K562 (cell line): ENCODE measurements at regions not wholly inside any gene's neighbourhood (a gene's known extent, or its start where the extent isn't known, plus 50 kb on each side); places are given as distances from the start of the nearest gene placed in this dataset.

ENCODE experiments used
- ATAC-seq: fragments of 200-7000 bp; cut with Tn5 transposase; 3 replicates; pipeline ENCODE4 v1.9.1; 2020; ENCODE audit warnings: moderate library complexity
- BruUV-seq: library from RNA; stranded (reverse); fragments of 400-500 nt; replicated peaks from 2 replicates; lab custom pipeline; 2021; lab: Mats Ljungman, UMichigan
- CTCF ChIA-PET: fragments of 300-600 bp; formaldehyde crosslinking; extraction: SDS; loops from one replicate; lab custom pipeline; 2021; ENCODE audit warnings: low intra/inter-chr PET ratio; lab: Yijun Ruan, JAX
- POLR2A ChIA-PET: fragments of 300-600, 350-650 bp; sonication (Branson Sonifier 250); formaldehyde crosslinking; extraction: SDS; loops from one replicate; lab custom pipeline; 2021; ENCODE audit warnings: antibody characterized with exemption, inconsistent platforms; lab: Yijun Ruan, JAX
- DNase-seq, 4 experiments: peaks; one replicate each; pipeline versions ENCODE4 v3.0.0 to v3.0.0-alpha.2; 2011 to 2018; ENCODE audit warnings: low spot score in 3 of 4, mixed read lengths in 3 of 4; ENCODE audit errors: extremely low read depth in 1 of 4
- FAIRE-seq: peaks from 2 replicates; lab custom pipeline; 2011; peaks lifted over from hg19 to GRCh38; lab: Jason Lieb, UNC
- H2AFZ ChIP-seq: 2 replicates; pipeline ENCODE4 v1.6.0; 2011; ENCODE audit warnings: low read depth, low read length, control low read depth, inconsistent platforms
- H3K27ac ChIP-seq: fragments of 200-600 bp; 3 replicates; pipeline ENCODE4 v1.8.0; 2011; ENCODE audit warnings: low read depth, mild to moderate bottlenecking, control low read depth, inconsistent platforms, low read length, moderate library complexity, mixed read lengths; ENCODE audit errors: extremely low read depth
- H3K27me3 ChIP-seq, 2 experiments: fragments of 300-600 bp in 1 of 2; 2 replicates in 1 of 2; 3 replicates in 1 of 2; pipeline versions ENCODE4 v1.6.0 to v1.8.0; 2011; ENCODE audit warnings: inconsistent platforms in 2 of 2, low read length in 2 of 2, mild to moderate bottlenecking in 1 of 2, mixed read lengths in 1 of 2, moderate library complexity in 1 of 2; ENCODE audit not compliant: control insufficient read depth in 2 of 2, insufficient read depth in 2 of 2
- H3K36me3 ChIP-seq: fragments of 300-600 bp; 3 replicates; pipeline ENCODE4 v1.8.0; 2011; ENCODE audit warnings: mild to moderate bottlenecking, low read length, inconsistent platforms; ENCODE audit not compliant: control insufficient read depth, insufficient read depth
- H3K4me1 ChIP-seq, 2 experiments: fragments of 200-600 bp in 1 of 2; replicated peaks in 1 of 2; 2 replicates in 1 of 2; 3 replicates in 1 of 2; pipeline versions ENCODE4 v1.5.1 to v1.8.0; 2011; ENCODE audit warnings: inconsistent platforms in 2 of 2, low read length in 2 of 2, mild to moderate bottlenecking in 1 of 2, mixed read lengths in 1 of 2, moderate library complexity in 1 of 2; ENCODE audit not compliant: control insufficient read depth in 2 of 2, insufficient read depth in 2 of 2
- H3K4me2 ChIP-seq: 2 replicates; pipeline ENCODE4 v1.6.1; 2011; ENCODE audit warnings: low read length, control low read depth, inconsistent platforms, mixed read lengths; ENCODE audit not compliant: insufficient read depth
- H3K4me3 ChIP-seq: fragments of 200-600 bp; sonication (generic), shearing (Covaris generic); 2 replicates; pipeline ENCODE4 v1.5.1; 2016; ENCODE audit warnings: control low read depth, inconsistent platforms
- H3K79me2 ChIP-seq: fragments of 200-600 bp; 3 replicates; pipeline ENCODE4 v1.8.0; 2011; ENCODE audit warnings: low read length, inconsistent platforms; ENCODE audit not compliant: control insufficient read depth, insufficient read depth
- H3K9ac ChIP-seq, 2 experiments: 2 replicates each; pipeline versions ENCODE4 v1.6.0 to v1.6.1; 2011; ENCODE audit warnings: low read depth in 2 of 2, low read length in 2 of 2, control low read depth in 1 of 2, inconsistent platforms in 1 of 2, mild to moderate bottlenecking in 1 of 2, mixed read lengths in 1 of 2; ENCODE audit not compliant: insufficient read depth in 1 of 2
- H3K9me1 ChIP-seq: one replicate; pipeline ENCODE4 v1.6.0; 2011; ENCODE audit warnings: inconsistent platforms, mild to moderate bottlenecking, low read length, moderate library complexity; ENCODE audit not compliant: control insufficient read depth, insufficient read depth
- H3K9me3 ChIP-seq: replicated peaks from 2 replicates; pipeline ENCODE4 v1.5.1; 2011; ENCODE audit warnings: low read depth, low read length, inconsistent platforms; ENCODE audit not compliant: control insufficient read depth, insufficient read depth
- H4K20me1 ChIP-seq: replicated peaks from 2 replicates; pipeline ENCODE4 v1.6.1; 2011; ENCODE audit warnings: low read length, inconsistent platforms, mixed read lengths; ENCODE audit not compliant: control insufficient read depth, insufficient read depth
- PHF20 ChIP-seq: fragments of 450-650 bp; IDR thresholded peaks from 2 replicates; pipeline ENCODE4 v1.6.1; 2018; ENCODE audit not compliant: partially characterized antibody
- SRSF3 ChIP-seq: fragments of 200-400 bp; formaldehyde crosslinking; IDR thresholded peaks from 2 replicates; pipeline ENCODE4 v1.6.1; 2016; ENCODE audit warnings: mild to moderate bottlenecking, low read length, moderate library complexity; ENCODE audit not compliant: insufficient read depth
- ZNF436 ChIP-seq: fragments of 250-450, 450-650 bp; sonication (Bioruptor Pico); formaldehyde crosslinking; IDR thresholded peaks from 2 replicates; pipeline ENCODE4 v1.7.0; 2020; ENCODE audit warnings: mild to moderate bottlenecking
- WGBS: fragments of 100-300 bp; shearing (Covaris generic); methylation state at CpG from one replicate; pipeline ENCODE4 v1.1.6; 2016; ENCODE audit warnings: low coverage, mixed read lengths; ENCODE audit not compliant: insufficient coverage; ENCODE audit errors: missing lambda C conversion rate; 5-methylcytosine and 5-hydroxymethylcytosine counted together
- in situ Hi-C: fragments of 300-500 bp; cut with MboI; formaldehyde crosslinking; loops from 4 replicates; pipeline ENCODE4 v1.15.0; 2018; ENCODE audit warnings: inconsistent platforms, mixed read lengths
- intact Hi-C: fragments of 100-400 bp; cut with micrococcal nuclease; formaldehyde crosslinking; loops from 2 replicates; pipeline ENCODE4 v1.14.2; 2022
- TF ChIP-seq, protein P1 (sequence below): fragments of 450-650 bp; IDR thresholded peaks from 2 replicates; pipeline ENCODE4 v1.6.1; 2018; ENCODE audit not compliant: partially characterized antibody

DNA sequence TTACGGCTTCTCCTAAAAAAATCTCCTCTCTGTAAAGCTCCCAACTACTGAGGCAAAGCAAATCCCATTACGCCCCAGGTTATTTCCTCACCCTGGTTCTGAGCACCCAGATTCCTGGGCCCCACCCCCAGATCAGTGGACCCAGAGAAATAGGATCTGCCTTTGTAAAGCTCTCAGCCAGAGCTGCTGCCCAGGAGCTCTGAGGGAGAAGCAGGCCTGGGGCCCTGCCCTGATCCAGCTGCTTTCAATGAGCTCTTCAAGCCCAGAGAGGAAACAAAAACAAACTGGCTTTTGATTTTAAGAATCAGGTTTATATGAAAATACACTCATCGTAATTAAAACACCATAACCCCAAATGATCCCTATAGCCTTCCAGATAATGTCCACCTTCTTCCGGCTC, 124.5 kb downstream of the C5orf15 start:
- Histone ChIP-seq H3K4me3 (no peak overlapping the region), H3K27me3 (peaks cover 24 to 70% of the 10 kb centered on the region in 2 experiments), H4K20me1 (0 out of 2 replicates have a peak, but pooled peaks cover 3% of the 10 kb centered on the region), H3K36me3 (no peaks in the 10 kb centered on the region), H2AFZ (no peak overlapping the region), H3K4me2 (no peak overlapping the region), H3K9me1 (no peaks in the 10 kb centered on the region), H3K9me3 (no peaks in the 10 kb centered on the region), H3K27ac (no peak overlapping the region), H3K79me2 (no peaks in the 10 kb centered on the region), H3K4me1 (no peaks in the 10 kb centered on the region), H3K9ac (no peak overlapping the region)
- FAIRE-seq (no peak), ATAC-seq (no peak), DNase-seq (no peak)
- POLR2A ChIA-PET, result interaction anchor here (0.6 to 0.7 kb wide), 2 partner anchors 20 to 194 kb away, joined by 3 to 4 read pairs; no protein-coding TSS in a partner anchor
- BruUV-seq, result no TSS peak
- 1% methylated on average over 4 of the region's 4 CpGs for WGBS
- CTCF ChIA-PET, result no interaction called here
- intact Hi-C loops, result no loop called here
- TF ChIP-seq PHF20 (no peak), SRSF3 (no peak)
- in situ Hi-C loops, result no loop called here

DNA sequence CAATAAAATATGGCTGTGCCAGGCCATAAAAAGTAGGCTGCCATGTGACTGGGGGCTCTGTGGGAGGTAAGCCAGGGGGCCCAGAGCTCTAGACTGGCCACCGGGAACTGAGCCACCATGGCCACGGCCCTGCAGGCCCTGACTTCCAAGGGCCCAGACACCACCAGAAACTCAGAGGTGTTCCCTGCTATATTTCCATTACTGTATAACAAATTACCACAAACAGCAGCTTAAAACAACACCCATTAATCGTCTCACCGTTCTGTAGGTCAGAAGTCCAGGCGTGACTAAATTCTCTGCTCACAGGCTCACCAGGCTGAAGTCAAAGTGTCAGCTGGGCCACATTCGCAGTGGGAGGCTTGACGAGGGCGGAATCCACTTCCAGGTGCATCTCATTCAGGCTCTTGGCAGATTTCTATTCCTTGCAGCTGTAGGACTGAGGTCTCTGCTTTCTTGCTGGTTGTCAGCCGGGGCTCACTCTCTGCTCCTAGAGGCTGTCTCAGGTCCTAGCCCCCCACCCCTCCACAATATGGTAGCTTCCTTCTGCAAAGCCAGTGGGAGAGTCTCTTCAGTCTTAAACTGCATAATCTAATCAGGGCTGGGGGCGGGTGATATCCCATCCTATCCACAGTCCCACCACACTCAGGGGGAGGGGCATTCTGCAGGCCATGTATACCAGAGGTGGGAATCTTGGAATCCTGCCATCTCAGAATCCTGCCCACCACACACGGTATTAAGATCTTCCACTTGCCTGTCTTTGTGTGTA, 125.4 kb downstream of the C5orf15 start:
- H3K79me2 ChIP-seq, result no peaks in the 10 kb centered on the region
- ChIA-PET POLR2A (interaction anchor here (0.7 to 1.1 kb wide), 3 partner anchors 11 to 87 kb away, joined by 3 read pairs; no protein-coding TSS in a partner anchor), CTCF (no interaction called here)
- H3K9me3 ChIP-seq, result no peaks in the 10 kb centered on the region
- no peak for DNase-seq
- no peaks in the 10 kb centered on the region for H3K4me1 ChIP-seq
- TF ChIP-seq, protein P1, sequence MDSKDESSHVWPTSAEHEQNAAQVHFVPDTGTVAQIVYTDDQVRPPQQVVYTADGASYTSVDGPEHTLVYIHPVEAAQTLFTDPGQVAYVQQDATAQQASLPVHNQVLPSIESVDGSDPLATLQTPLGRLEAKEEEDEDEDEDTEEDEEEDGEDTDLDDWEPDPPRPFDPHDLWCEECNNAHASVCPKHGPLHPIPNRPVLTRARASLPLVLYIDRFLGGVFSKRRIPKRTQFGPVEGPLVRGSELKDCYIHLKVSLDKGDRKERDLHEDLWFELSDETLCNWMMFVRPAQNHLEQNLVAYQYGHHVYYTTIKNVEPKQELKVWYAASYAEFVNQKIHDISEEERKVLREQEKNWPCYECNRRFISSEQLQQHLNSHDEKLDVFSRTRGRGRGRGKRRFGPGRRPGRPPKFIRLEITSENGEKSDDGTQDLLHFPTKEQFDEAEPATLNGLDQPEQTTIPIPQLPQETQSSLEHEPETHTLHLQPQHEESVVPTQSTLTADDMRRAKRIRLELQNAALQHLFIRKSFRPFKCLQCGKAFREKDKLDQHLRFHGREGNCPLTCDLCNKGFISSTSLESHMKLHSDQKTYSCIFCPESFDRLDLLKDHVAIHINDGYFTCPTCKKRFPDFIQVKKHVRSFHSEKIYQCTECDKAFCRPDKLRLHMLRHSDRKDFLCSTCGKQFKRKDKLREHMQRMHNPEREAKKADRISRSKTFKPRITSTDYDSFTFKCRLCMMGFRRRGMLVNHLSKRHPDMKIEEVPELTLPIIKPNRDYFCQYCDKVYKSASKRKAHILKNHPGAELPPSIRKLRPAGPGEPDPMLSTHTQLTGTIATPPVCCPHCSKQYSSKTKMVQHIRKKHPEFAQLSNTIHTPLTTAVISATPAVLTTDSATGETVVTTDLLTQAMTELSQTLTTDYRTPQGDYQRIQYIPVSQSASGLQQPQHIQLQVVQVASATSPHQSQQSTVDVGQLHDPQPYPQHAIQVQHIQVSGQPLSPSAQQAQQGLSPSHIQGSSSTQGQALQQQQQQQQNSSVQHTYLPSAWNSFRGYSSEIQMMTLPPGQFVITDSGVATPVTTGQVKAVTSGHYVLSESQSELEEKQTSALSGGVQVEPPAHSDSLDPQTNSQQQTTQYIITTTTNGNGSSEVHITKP, result peak; percentile 60
- TF ChIP-seq ZNF436 (CRISPR knock-in tag), result no peak
- H3K27ac ChIP-seq, result no peak overlapping the region
- in situ Hi-C loops (no loop called here), intact Hi-C loops (no loop called here)
- FAIRE-seq, result no peak
- no peak overlapping the region for H3K9ac ChIP-seq
- H3K4me3 ChIP-seq, result no peak overlapping the region
- no peaks in the 10 kb centered on the region for H3K9me1 ChIP-seq
- no peaks in the 10 kb centered on the region for H3K36me3 ChIP-seq
- 6% methylated on average over 11 of the region's 11 CpGs for WGBS
- ATAC-seq, result no peak
- H3K4me2 ChIP-seq, result no peak overlapping the region
- H3K27me3 ChIP-seq, result peaks cover 27 to 74% of the 10 kb centered on the region in 2 experiments
- 0 out of 2 replicates have a peak, but pooled peaks cover 3% of the 10 kb centered on the region for H4K20me1 ChIP-seq
- no peak overlapping the region for H2AFZ ChIP-seq
- BruUV-seq, result no TSS peak
